ENCODE measurements at regions not wholly inside any gene's neighbourhood (a gene's known extent, or its start where the extent isn't known, plus 50 kb on each side); places are given as distances from the start of the nearest gene placed in this dataset.
"Not testable (repeated sequence)": the region's sequence is repeated elsewhere in the genome, so short reads cannot be mapped to it uniquely, and the experiment has no call there.

DNA sequence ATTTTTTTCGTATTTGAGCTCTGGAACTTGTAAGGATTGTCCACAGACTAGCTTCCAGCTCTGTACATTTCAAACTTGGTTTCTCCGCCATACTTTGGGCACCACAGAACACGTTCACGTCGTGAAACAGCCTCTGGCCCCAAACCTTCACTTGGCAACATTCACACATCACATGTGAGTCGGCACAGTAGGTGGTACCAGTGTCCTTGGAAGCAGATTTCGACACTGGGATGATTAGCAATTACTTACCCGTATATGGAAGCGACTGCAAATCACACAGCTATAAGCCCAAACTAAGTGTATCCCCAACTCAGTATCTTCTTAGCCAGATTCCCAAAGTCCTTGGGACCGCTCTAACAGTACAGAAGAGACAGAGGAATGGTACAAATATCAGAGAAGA, 60.2 kb downstream of the MAFB start:
- DNase-seq (ENCODE audit: low read depth): no peak
- no peak overlapping the region for H3K4me3 ChIP-seq (ENCODE audit: control insufficient read depth, low read depth, low read length)
- TF ChIP-seq, protein P1, sequence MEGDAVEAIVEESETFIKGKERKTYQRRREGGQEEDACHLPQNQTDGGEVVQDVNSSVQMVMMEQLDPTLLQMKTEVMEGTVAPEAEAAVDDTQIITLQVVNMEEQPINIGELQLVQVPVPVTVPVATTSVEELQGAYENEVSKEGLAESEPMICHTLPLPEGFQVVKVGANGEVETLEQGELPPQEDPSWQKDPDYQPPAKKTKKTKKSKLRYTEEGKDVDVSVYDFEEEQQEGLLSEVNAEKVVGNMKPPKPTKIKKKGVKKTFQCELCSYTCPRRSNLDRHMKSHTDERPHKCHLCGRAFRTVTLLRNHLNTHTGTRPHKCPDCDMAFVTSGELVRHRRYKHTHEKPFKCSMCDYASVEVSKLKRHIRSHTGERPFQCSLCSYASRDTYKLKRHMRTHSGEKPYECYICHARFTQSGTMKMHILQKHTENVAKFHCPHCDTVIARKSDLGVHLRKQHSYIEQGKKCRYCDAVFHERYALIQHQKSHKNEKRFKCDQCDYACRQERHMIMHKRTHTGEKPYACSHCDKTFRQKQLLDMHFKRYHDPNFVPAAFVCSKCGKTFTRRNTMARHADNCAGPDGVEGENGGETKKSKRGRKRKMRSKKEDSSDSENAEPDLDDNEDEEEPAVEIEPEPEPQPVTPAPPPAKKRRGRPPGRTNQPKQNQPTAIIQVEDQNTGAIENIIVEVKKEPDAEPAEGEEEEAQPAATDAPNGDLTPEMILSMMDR (IDR thresholded peaks at IDR 0.05; ENCODE audit: control insufficient read depth, insufficient read depth, low read depth, low read length, missing control alignments): no peak

DNA sequence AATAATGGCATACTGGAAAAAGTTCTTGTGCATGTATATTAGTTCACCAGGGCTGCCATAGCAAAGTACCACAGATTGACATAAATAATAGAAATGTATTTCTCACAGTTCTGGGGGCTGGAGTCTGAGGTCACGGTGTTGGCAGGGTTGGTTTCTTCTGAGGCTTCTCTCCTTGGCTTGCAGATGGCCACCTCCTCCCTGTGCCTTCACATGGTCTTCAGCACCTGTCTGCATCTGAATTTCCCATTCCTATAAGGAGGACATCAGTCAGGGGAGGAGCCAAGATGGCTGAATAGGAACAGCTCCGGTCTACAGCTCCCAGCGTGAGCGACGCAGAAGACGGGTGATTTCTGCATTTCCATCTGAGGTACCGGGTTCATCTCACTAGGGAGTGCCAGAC, 70.0 kb downstream of the MAFB start:
- not testable (repeated sequence) for DNase-seq (ENCODE audit: low read depth); H3K4me3 ChIP-seq (ENCODE audit: control insufficient read depth, low read depth, low read length)

DNA sequence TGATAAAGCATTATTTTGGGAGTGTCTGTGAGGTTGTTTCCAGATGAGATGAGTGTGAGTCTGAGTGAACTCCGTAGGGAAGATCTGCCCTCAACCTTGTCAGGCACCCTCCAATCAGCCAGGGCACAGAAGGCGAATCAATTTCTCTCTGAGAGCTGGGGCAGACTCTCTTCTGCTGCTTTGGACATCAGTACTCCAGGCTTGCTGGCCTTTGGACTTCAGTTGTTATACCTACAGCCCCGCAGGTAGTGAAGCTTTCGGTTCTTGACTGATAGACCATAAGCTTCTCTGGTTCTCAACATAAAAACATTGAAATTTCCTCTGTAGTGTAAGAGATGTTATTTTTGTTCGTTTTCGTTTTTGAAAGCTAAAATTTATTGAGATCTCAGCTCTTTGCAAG, 71.4 kb downstream of the MAFB start:
- TF ChIP-seq, protein P1 (IDR thresholded peaks at IDR 0.05; ENCODE audit: control insufficient read depth, insufficient read depth, low read depth, low read length, missing control alignments): no peak
- DNase-seq (ENCODE audit: low read depth): no peak
- H3K4me3 ChIP-seq (ENCODE audit: control insufficient read depth, low read depth, low read length): no peak overlapping the region

DNA sequence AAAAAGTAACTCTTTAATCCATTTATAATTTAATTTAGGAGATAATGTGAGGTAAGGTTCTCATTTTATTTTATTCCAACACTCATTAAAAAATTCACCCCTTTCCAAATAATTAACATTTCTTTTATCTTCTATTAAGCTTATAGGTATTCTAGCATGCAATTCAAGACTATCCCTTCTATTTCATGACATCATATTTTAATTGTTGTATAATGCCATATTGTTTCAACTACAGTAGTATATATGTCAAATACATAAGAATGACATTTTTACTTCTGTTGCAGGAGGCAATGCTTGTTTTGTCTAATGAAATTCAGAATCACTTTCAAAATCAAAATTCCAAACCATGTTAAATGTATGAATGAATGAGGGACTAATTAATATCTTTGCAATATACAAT, 76.2 kb downstream of the MAFB start:
- no peak overlapping the region for H3K4me3 ChIP-seq (ENCODE audit: control insufficient read depth, low read depth, low read length)
- TF ChIP-seq, protein P1 (IDR thresholded peaks at IDR 0.05; ENCODE audit: control insufficient read depth, insufficient read depth, low read depth, low read length, missing control alignments): no peak
- no peak for DNase-seq (ENCODE audit: low read depth)

DNA sequence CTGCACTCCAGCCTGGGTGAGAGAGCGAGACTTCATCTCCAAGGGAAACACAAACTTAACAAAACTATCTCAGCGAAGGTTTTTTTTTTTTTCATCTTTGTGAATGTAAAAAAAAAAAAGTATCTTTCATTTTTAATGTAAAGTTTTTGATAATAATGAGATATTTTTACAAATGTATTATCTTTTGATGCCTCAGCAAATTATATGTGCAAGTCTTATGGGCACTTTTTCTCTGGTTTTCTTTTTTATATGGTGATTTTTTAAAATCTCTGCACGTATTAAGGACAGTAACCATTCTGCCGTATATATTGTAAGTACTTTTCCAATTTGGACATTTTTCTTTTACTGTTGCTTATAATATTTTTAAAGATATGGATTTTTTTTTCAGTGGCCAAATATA, 76.8 kb downstream of the MAFB start:
- no peak for DNase-seq (ENCODE audit: low read depth)
- TF ChIP-seq, protein P1 (IDR thresholded peaks at IDR 0.05; ENCODE audit: control insufficient read depth, insufficient read depth, low read depth, low read length, missing control alignments): no peak
- no peak overlapping the region for H3K4me3 ChIP-seq (ENCODE audit: control insufficient read depth, low read depth, low read length)

DNA sequence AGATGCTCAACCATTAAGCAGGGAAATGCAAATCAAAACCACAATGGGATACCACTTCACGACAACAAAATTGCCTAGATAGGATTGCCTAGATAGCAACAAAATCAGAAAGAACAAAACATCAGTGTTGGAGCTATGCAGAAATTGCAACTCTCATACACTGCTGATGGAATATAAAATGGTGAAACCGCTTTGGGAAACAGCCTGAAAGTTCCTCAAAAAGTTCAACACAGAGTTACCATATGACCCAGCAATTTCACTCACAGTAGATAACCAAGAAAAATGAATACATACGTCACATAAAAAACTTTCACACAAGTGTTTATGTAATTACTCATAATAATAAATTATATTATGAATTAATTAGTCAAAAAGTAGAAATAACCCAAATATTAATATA, 78.3 kb downstream of the MAFB start:
- no peak overlapping the region for H3K4me3 ChIP-seq (ENCODE audit: control insufficient read depth, low read depth, low read length)
- TF ChIP-seq, protein P1 (IDR thresholded peaks at IDR 0.05; ENCODE audit: control insufficient read depth, insufficient read depth, low read depth, low read length, missing control alignments): no peak
- DNase-seq (ENCODE audit: low read depth): no peak

DNA sequence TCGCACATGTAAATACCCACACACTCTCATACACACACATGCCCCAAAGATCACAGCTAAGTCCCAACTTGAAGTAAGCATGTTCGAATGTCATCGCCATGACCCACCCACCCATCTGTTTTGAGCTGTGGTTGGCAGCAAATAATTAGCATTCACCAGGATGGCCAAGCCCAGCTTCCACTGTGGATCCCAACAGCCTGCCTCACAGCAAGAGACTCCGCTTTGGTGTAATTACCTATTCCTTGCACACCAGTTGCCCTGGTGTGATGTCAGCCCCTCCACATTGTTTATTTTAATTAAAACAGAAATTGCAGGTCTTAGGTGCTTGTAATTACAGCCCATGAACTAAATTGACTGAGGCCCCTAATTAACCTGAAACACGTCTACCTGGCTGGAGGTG, 81.1 kb downstream of the MAFB start:
- TF ChIP-seq, protein P1 (IDR thresholded peaks at IDR 0.05; ENCODE audit: control insufficient read depth, insufficient read depth, low read depth, low read length, missing control alignments): no peak
- DNase-seq (ENCODE audit: low read depth): no peak
- no peak overlapping the region for H3K4me3 ChIP-seq (ENCODE audit: control insufficient read depth, low read depth, low read length)
